ENCODE measurements at regions not wholly inside any gene's neighbourhood (a gene's known extent, or its start where the extent isn't known, plus 50 kb on each side); places are given as distances from the start of the nearest gene placed in this dataset.

- TF ChIP-seq POLR2A (IDR thresholded peaks at IDR 0.05) (no peak), CTCF (IDR thresholded peaks at IDR 0.05) (no peak), EP300 (IDR thresholded peaks at IDR 0.05; ENCODE audit: low read depth) (no peak)
Measured at GRCh38 chr12:90174198-90174510, 465.5 kb upstream of the ATP2B1 start.

Measured in transverse colon (tissue), 3 donors.